ENCODE measurements at regions not wholly inside any gene's neighbourhood (a gene's known extent, or its start where the extent isn't known, plus 50 kb on each side); places are given as distances from the start of the nearest gene placed in this dataset.
"Not testable (repeated sequence)": the region's sequence is repeated elsewhere in the genome, so short reads cannot be mapped to it uniquely, and the experiment has no call there.

DNA sequence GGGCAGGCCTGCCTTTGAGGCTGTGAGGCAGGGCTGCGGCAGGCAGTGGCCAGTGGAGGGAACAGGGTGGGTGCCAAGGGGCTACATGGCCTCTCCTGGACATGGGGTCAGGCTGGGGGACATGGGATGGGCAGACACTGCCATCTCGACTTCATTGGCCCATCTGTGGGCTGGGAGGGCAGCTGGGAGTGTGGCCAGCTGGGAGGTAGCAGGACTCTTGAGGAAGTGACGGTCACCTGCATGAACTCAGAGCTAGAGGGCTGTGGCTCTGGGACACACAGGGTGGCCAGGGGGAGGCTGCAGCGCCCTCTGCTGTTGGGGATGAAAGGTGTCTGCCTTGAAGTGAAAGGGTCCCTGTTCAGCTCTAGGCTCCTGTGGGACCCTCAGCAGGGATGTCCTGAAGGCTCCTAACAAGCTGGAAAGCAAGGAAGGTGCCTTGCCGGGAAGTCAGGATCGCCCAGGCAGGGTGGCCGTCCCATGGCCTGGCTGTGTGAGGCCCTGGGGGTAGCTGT, 244.0 kb downstream of the ANKRD30B start:
- not testable (repeated sequence) for DNase-seq (ENCODE audit: low spot score)

DNA sequence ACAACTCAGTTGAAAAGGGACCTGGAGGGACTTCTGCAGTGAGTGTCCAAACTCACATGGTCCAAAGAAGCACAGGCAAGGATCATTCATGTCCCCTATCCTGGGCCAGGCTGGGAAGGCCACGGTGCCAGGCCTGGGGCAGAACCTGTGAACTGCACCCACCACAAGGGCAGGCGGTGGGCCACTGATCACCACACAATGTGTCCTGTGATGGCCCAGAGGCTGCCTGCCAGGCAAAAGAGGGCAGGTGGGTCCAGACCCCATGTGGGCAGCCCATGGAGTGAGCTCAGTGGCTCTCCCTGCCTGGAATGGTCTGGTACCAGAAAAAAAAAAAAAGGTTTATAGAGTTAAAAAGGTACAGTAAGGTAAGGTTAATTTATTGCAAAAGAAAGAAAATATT, 244.8 kb downstream of the ANKRD30B start:
- DNase-seq (ENCODE audit: low spot score): not testable (repeated sequence)

DNA sequence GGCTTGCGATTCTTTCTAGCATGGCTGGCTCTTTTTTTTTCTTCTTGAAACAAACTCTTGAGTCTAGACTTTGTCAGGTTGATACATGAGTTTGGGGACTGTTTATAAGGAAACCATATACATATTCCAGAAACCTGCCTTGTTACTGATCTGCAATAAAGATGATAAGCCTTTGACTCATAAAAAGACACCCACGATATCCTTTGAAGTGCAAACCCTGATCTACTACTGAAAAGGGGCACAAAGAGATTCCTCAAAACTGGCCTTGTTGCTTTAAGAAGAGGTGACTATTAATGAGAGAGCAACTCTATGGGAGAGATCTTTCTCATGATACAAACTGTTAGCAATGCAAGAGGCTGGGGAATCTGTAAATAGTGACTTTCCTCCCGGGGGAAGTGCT, 247.1 kb downstream of the ANKRD30B start:
- not testable (repeated sequence) for DNase-seq (ENCODE audit: low spot score)

DNA sequence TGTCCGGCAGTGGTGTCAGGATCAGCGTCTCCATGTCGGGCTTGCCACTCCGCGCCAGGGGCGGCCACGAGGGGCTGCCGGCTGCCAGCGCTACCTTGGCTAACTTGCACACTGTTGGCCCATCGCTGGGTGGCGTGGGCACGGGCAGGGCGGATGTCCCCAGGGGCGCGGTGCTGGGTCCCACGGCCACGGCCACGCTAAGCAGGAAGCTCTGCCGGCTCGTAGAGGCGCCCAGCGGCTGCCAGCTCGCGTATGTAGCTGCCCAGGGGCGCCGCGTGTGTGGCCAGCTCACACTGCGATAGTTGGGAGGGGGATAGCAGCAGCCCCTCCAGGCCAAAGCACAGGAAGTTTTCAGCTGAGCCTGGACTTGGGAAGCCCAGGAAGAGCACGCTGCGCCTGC, 249.4 kb downstream of the ANKRD30B start:
- no peak for DNase-seq (ENCODE audit: low spot score)

GRCh38 chr18:14997899-14998298, 249.9 kb downstream of the ANKRD30B start:
- DNase-seq (ENCODE audit: low spot score): not testable (repeated sequence)

DNA sequence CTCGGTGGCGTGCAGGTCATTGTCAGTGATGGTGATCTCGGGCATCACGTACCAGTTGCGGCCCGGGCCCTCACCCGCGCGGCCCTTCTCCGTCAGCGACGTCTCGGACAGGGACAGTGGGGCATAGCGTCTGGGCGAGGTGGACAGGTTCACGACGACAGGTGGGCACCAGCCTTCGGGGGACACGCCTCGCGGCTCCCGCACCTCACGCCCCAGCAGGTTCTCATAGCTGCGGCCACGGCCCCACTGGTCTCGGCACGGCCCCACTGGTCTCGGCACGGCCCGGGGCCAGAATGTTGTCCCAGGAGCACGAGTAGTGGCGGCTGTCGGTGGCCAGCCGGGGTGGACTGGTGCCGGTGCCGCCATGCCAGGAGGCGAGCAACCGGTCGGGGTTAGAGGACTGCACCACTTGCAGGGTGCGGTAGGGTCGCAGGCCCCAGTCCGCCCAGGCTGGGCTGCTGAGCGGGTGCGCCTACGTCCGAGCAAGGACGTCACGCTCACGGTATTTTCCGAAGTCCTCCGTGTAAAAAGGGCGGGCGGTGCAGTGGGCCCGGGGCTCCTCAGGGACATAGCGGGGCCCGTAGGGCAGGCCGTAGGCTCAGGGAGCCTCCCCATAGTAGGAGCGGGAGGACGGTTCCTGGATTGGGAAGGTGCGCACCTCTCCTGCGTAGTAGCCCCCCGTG, 250.5 kb downstream of the ANKRD30B start:
- DNase-seq (ENCODE audit: low spot score): not testable (repeated sequence)

DNA sequence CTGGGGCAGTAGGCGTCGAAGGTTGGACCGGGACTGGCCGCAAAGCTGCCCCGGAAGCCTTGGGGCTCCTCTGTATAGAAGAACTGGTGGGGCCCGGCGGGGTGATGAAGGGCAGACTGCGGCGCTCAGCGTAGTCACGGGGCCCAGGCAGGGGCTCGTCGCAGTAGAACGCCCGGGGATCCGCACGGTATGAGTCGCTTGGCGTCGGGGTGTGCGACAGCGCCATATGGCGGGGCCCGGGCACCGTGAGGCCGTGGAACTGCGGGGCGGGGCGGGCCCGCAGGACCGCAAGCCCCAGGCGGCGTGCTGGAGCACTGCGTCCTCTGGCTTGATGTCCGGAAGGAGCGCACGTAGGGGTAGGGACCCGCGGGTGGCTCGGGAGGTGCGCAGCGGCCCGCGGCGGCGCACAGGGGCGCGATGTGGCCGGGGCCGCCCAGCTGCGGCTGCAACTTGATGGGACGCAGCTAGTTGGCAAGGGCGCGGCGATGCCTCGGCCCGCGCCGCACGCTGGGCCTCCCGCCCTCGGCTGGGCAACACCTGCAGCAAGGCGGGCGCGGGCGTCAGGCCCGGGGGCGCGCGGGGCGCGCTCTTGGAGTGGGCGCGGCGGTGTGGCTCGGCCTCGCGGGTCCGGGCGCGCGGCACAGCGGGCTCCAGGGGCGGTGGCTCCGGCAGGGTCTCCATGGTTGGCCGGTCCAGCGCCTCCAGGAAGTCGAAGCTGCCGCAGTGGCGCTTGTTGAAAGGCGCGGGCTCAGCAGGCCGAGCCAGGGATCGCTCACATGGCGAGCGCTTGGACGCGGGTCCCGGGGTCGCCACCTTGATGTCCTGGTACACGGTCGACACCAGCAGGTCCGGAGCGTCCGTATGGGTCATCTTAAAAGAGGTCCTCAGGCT, 251.4 kb downstream of the ANKRD30B start:
- DNase-seq (ENCODE audit: low spot score): no peak

DNA sequence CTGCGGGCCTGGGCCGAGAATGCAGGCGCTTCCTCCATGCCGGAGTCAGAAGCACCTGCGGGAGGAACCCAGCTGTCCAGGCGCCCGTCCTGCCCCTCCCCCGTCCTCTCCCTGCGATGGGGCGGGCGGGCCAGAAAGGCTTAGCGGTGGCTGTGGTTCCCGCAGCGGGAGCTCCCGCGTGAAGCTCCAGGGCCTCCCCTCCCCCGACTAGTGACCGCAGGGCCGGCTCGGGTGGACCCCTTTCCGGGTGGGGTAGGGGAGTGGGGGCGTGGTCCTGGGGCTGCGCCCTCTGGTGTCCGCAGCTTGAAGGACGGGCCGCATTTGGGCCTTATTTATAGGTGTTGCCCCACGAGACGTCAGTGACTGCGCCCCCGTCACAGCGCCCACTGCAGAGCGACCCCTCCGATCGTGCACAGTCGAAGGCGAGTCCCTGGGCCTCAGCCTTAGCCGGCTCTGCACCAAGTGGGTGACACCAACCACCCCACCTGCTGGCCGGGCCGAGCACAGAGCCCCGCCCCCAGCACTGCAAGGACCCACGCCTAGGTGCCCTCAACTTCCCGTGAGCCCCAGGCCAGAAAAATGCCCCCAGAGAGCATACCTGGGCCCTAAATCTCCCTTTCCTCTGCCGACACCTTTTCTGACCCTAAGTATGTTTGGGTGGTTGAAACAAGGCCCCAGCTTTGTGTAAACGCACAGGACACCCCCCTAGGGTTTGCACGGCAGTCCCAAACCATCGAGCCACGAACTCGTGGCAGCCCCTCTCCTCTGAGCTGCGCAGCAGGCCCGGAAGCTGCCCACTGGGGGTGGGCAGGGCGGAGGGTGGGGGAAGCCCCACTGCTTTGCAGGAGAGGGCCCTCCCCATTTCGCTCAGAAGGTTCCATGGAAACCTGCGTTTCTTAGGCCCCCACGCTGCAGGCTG, 252.4 kb downstream of the ANKRD30B start:
- not testable (repeated sequence) for DNase-seq (ENCODE audit: low spot score)

DNA sequence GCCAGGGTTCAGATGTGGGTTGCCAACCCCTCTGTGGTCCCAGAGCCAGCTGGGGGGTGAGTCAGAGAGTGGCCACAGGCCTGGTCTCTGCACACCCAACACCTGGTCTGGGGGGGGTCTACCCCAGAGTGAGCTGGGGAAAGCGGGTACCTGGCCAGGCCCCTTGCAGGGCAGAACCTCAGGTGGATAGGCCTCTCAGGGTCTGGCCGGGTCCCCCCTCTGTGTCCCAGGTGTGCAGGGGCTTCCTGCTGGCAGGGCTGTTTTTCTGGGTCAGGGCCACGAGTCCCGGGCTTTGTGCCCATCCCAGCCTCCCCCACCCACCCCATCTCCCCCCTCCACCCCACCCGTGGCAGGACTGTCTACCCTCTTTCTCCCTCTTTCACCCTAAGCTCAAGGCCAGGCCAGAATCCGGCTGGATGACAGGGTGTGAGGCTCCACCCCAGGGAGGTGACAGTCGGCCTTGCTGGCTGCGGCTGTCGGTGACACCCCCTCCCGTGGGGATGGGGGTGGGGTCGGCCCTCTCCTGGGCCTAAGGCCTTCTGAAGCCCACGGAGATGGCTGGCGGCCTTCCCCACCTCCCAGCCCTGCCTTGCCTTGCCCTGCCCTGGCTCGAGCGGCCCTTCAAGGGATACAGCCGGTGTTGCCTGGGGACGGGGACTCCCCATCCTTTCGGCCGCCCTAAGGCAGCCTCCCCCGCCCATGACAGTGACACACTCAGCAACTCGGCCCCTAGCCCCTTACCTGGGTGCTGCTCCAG, 253.2 kb downstream of the ANKRD30B start:
- DNase-seq (ENCODE audit: low spot score): not testable (repeated sequence)

- not testable (repeated sequence) for DNase-seq (ENCODE audit: low spot score)
Measured at GRCh38 chr18:15001795-15002107, 253.8 kb downstream of the ANKRD30B start.

GRCh38 chr18:15002765-15003164, 254.8 kb downstream of the ANKRD30B start:
- DNase-seq (ENCODE audit: low spot score): not testable (repeated sequence)

DNA sequence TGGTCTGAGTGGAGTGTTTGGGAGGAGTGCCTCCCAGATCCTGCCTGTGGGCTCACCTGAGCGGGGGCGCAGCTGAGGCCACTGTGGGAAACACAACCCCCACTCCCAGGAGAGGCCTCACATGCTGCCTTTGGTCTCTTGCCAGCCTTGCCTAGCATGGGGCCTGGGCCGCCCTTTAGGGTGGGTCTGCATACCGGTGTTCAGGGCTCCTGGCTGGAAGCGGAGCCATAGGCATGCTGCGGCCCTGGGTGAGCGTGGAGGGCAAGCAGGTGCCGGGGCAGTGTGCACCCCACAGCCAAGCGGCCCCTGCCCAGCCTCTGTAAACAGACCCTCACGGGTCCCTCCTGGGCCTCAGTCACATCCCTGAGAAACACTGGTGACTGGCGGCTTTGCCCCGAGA, 255.3 kb downstream of the ANKRD30B start:
- DNase-seq (ENCODE audit: low spot score): not testable (repeated sequence)

DNA sequence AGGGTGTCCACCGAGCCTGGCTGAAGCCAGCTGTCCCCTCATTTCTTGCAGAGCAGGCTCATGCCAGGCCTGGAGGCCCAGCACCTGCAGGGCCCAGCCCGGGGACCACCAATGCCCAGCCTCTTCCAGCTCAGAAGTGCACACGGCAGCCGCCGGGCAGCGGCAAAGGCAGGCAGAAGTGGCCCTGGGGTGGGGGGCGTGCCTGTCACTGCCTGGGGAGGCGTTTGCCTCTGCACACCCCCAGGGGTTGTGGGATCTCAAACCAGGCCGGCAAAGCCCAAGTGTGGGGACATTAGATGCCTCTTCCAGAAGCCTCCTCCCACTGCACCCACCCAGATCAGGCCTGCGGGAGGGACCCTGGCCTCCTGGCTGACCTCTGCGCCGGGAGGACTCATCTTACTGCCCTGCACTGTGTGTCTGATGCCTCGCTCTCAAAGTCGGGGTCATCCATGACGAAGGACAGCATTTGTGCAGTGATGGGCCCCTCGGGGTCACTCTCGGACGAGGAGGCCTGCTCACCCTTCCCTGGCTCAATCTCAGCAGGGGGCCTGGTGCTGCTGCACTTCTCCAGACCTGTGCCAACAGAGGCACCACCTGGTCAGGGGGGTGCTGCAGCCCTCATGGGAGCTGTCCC, 255.8 kb downstream of the ANKRD30B start:
- DNase-seq (ENCODE audit: low spot score): not testable (repeated sequence)

- not testable (repeated sequence) for DNase-seq (ENCODE audit: low spot score)
Measured at GRCh38 chr18:15004270-15004973, 256.4 kb downstream of the ANKRD30B start.

DNA sequence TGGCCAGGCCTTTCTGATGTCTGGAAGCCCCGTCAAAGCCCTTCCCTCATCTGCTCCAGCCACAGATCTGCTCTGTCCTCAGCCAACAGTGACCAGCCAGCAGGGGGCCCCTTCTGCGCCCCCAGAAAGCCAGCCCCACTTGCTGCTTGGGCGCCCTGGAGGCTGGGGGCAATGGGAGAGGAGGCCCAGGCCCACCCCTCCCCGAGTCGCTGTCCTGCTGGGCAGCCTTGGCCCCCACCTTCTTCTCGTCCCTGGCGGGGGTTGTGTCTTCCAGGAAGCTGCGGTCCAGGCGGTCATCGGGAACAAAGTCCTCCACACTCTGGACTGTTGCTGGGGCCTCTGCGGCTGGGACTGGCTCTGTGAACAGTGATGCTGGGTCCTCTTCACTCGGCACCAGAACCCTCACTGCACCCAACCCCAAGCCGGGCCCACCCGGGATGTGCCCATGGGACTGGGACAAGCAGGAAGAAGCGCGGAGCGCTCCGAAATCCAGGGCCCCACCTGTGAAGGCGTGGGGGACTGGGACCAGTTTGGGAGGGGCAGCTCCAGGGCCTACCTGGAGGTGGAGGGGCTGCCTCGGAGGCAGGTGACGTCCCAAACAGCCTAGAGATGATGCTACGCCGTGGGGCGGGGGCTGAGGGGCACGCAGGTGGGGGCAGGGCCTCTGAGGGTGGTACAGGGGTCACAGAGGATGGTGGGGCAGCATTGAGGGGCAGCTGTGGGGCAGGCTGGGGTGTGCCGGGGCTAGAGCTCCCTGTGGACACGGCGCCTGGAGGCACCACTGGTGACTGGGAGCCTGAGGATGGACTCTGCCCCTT, 257.6 kb downstream of the ANKRD30B start:
- DNase-seq (ENCODE audit: low spot score): no peak

DNA sequence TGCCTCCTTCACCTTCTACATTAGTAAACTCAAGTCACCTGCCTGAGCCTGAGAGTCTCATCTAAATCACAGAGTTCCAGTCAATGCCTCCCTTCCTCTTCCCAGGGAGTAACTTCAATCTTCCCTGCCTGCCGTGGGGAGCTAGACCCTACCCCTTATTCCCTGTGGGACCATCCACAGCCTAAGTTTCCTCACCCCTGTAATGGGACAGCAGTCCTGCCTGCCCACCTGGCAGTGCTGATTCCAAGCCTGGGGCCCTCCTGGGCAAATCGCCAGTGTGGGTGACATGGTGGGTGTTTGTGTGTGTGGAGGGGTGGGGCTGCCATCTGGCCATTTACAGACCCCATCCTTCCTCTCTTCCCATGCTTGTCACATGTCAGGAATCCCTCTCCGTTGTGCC, 258.6 kb downstream of the ANKRD30B start:
- DNase-seq (ENCODE audit: low spot score): not testable (repeated sequence)

- DNase-seq (ENCODE audit: low spot score): not testable (repeated sequence)
Measured at GRCh38 chr18:15026041-15026440, 278.1 kb downstream of the ANKRD30B start.

DNA sequence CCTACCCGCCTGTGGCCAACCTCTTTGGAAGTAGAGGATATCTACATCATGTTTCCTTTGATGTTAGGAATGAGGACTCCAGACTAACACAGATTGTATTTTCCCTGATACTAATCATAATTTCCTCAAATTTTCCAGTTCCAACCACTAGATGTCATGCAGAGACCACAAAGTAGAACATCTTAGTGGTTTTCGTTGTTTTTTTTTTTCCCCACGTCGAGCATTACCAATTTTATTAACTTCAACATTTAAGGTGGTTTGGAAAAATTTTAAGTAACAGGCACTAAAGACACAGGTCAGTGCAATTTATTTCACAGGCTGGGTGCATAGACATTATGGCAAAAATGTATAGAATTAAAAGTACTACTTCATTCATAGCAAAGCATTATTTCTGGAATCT, 280.1 kb downstream of the ANKRD30B start:
- DNase-seq (ENCODE audit: low spot score): not testable (repeated sequence)

GRCh38 chr18:15060279-15060880, 312.4 kb downstream of the ANKRD30B start:
- not testable (repeated sequence) for DNase-seq (ENCODE audit: low spot score)
